ENCODE measurements at regions not wholly inside any gene's neighbourhood (a gene's known extent, or its start where the extent isn't known, plus 50 kb on each side); places are given as distances from the start of the nearest gene placed in this dataset.
"Not testable (repeated sequence)": the region's sequence is repeated elsewhere in the genome, so short reads cannot be mapped to it uniquely, and the experiment has no call there.

- H2AFZ ChIP-seq (ENCODE audit: low read depth); H3K4me3 ChIP-seq (ENCODE audit: low read depth in 2 of 2, low read length in 1 of 2); H3K9me2 ChIP-seq; POLR2A ChIA-PET; H3K36me3 ChIP-seq (replicated peaks in 1 of 2; ENCODE audit: control insufficient read depth in 1 of 2, insufficient read depth in 2 of 2, low read length in 1 of 2); H3K79me2 ChIP-seq (ENCODE audit: insufficient read depth); H3K27me3 ChIP-seq (ENCODE audit: insufficient read depth); H4K20me1 ChIP-seq (ENCODE audit: insufficient read depth); H3K4me1 ChIP-seq (ENCODE audit: control insufficient read depth in 1 of 2, insufficient read depth in 2 of 2, low read depth in 1 of 2, low read length in 1 of 2); H3K9me3 ChIP-seq; H3F3A ChIP-seq (replicated peaks; ENCODE audit: insufficient read depth); H3K9ac ChIP-seq; DNase-seq; H3K27ac ChIP-seq (ENCODE audit: low read depth in 2 of 2, low read length in 1 of 2); H3K4me2 ChIP-seq; CTCF ChIA-PET: not testable (repeated sequence)
- no CpG with 5 or more reads among the region's 1 CpG for WGBS (ENCODE audit: low lambda C conversion rate)
Measured at GRCh38 chr13:52303098-52303497, 102.9 kb downstream of the THSD1 start.

- H3K4me1 ChIP-seq (ENCODE audit: control insufficient read depth in 1 of 2, insufficient read depth in 2 of 2, low read depth in 1 of 2, low read length in 1 of 2); H3K9ac ChIP-seq; H3K36me3 ChIP-seq (replicated peaks in 1 of 2; ENCODE audit: control insufficient read depth in 1 of 2, insufficient read depth in 2 of 2, low read length in 1 of 2); H3F3A ChIP-seq (replicated peaks; ENCODE audit: insufficient read depth); CTCF ChIA-PET; H3K79me2 ChIP-seq (ENCODE audit: insufficient read depth); H3K9me2 ChIP-seq; POLR2A ChIA-PET; H3K4me3 ChIP-seq (ENCODE audit: low read depth in 2 of 2, low read length in 1 of 2); H3K27me3 ChIP-seq (ENCODE audit: insufficient read depth); H3K27ac ChIP-seq (ENCODE audit: low read depth in 2 of 2, low read length in 1 of 2); H3K4me2 ChIP-seq; H3K9me3 ChIP-seq; H2AFZ ChIP-seq (ENCODE audit: low read depth); DNase-seq; H4K20me1 ChIP-seq (ENCODE audit: insufficient read depth): not testable (repeated sequence)
- WGBS (ENCODE audit: low lambda C conversion rate): 67% methylated on average over 1 of the region's 6 CpGs
Measured at GRCh38 chr13:52302688-52303087, 103.3 kb downstream of the THSD1 start.

- H3K9ac ChIP-seq; H3K36me3 ChIP-seq (replicated peaks in 1 of 2; ENCODE audit: control insufficient read depth in 1 of 2, insufficient read depth in 2 of 2, low read length in 1 of 2); CTCF ChIA-PET; H3K4me1 ChIP-seq (ENCODE audit: control insufficient read depth in 1 of 2, insufficient read depth in 2 of 2, low read depth in 1 of 2, low read length in 1 of 2); H3K9me3 ChIP-seq; H3K27me3 ChIP-seq (ENCODE audit: insufficient read depth); H3K9me2 ChIP-seq; H3K4me3 ChIP-seq (ENCODE audit: low read depth in 2 of 2, low read length in 1 of 2); H4K20me1 ChIP-seq (ENCODE audit: insufficient read depth); DNase-seq; POLR2A ChIA-PET; H2AFZ ChIP-seq (ENCODE audit: low read depth); H3K79me2 ChIP-seq (ENCODE audit: insufficient read depth); H3K4me2 ChIP-seq; H3F3A ChIP-seq (replicated peaks; ENCODE audit: insufficient read depth); H3K27ac ChIP-seq (ENCODE audit: low read depth in 2 of 2, low read length in 1 of 2): not testable (repeated sequence)
- 0% methylated on average over 1 of the region's 4 CpGs for WGBS (ENCODE audit: low lambda C conversion rate)
Measured at GRCh38 chr13:52301810-52302400, 104.1 kb downstream of the THSD1 start.

- H4K20me1 ChIP-seq (ENCODE audit: insufficient read depth); H3K27me3 ChIP-seq (ENCODE audit: insufficient read depth); H2AFZ ChIP-seq (ENCODE audit: low read depth); H3K4me1 ChIP-seq (ENCODE audit: control insufficient read depth in 1 of 2, insufficient read depth in 2 of 2, low read depth in 1 of 2, low read length in 1 of 2); H3K4me3 ChIP-seq (ENCODE audit: low read depth in 2 of 2, low read length in 1 of 2); DNase-seq; H3K27ac ChIP-seq (ENCODE audit: low read depth in 2 of 2, low read length in 1 of 2); H3K36me3 ChIP-seq (replicated peaks in 1 of 2; ENCODE audit: control insufficient read depth in 1 of 2, insufficient read depth in 2 of 2, low read length in 1 of 2); H3F3A ChIP-seq (replicated peaks; ENCODE audit: insufficient read depth); H3K79me2 ChIP-seq (ENCODE audit: insufficient read depth); H3K4me2 ChIP-seq; H3K9me3 ChIP-seq; CTCF ChIA-PET; POLR2A ChIA-PET; H3K9ac ChIP-seq; H3K9me2 ChIP-seq: not testable (repeated sequence)
- 2% methylated on average over 5 of the region's 5 CpGs for WGBS (ENCODE audit: low lambda C conversion rate)
Measured at GRCh38 chr13:52298079-52298661, 107.8 kb downstream of the THSD1 start.

- H4K20me1 ChIP-seq (ENCODE audit: insufficient read depth); DNase-seq; H3K9ac ChIP-seq; H3K79me2 ChIP-seq (ENCODE audit: insufficient read depth); H3K9me3 ChIP-seq; POLR2A ChIA-PET; CTCF ChIA-PET; H3K27ac ChIP-seq (ENCODE audit: low read depth in 2 of 2, low read length in 1 of 2); H3K4me3 ChIP-seq (ENCODE audit: low read depth in 2 of 2, low read length in 1 of 2); H3F3A ChIP-seq (replicated peaks; ENCODE audit: insufficient read depth); H3K27me3 ChIP-seq (ENCODE audit: insufficient read depth); H3K4me2 ChIP-seq; H3K36me3 ChIP-seq (replicated peaks in 1 of 2; ENCODE audit: control insufficient read depth in 1 of 2, insufficient read depth in 2 of 2, low read length in 1 of 2); H2AFZ ChIP-seq (ENCODE audit: low read depth); H3K4me1 ChIP-seq (ENCODE audit: control insufficient read depth in 1 of 2, insufficient read depth in 2 of 2, low read depth in 1 of 2, low read length in 1 of 2); H3K9me2 ChIP-seq: not testable (repeated sequence)
- 20% methylated on average over 1 of the region's 6 CpGs for WGBS (ENCODE audit: low lambda C conversion rate)
Measured at GRCh38 chr13:52288891-52289290, 117.1 kb downstream of the THSD1 start.
